ENCODE measurements at regions not wholly inside any gene's neighbourhood (a gene's known extent, or its start where the extent isn't known, plus 50 kb on each side); places are given as distances from the start of the nearest gene placed in this dataset.

GRCh38 chr3:188053036-188053340 is 101.0 kb upstream of the LPP start:
- DNase-seq (ENCODE audit: low read depth in 1 of 2, low spot score in 1 of 2) (no peak), FAIRE-seq (no peak), ATAC-seq (no peak)
- WGBS (ENCODE audit: missing lambda C conversion rate): 80% methylated on average over 1 of the region's 1 CpG
- peak in 1 of 2 experiments; percentile 52; a peak in 2 of 4 replicates for TF ChIP-seq CEBPB (IDR thresholded peaks at IDR 0.05)
- TF ChIP-seq HOXB13 (CRISPR knock-in tag; IDR thresholded peaks at IDR 0.05; ENCODE audit: low read depth): no peak
- Histone ChIP-seq H3K9me3 (no peaks in the 10 kb centered on the region), H3K4me1 (peaks cover 10% of the 10 kb centered on the region; the same call in 2 of the 3 replicates), H3K4me3 (no peak overlapping the region), H3K4me2 (no peak overlapping the region), H3K27ac (no peak overlapping the region)
- POLR2A ChIA-PET: no interaction called here
- CTCF ChIA-PET: interaction anchor here (0.9 to 1.5 kb wide), 2 partner anchors 10 to 313 kb away, joined by 3 to 4 read pairs; no protein-coding TSS in a partner anchor

GRCh38 chr3:188053710-188054380 is 100.1 kb upstream of the LPP start:
- WGBS (ENCODE audit: missing lambda C conversion rate): 86% methylated on average over 10 of the region's 10 CpGs

GRCh38 chr3:188054541-188054940 is 99.4 kb upstream of the LPP start:
- no peaks in the 10 kb centered on the region for H3K9me3 ChIP-seq
- TF ChIP-seq TFCP2L1 (CRISPR knock-in tag; IDR thresholded peaks at IDR 0.05) (no peak), ELK1 (IDR thresholded peaks at IDR 0.05; ENCODE audit: low read depth, low read length) (no peak), REST (IDR thresholded peaks at IDR 0.05) (no peak), ATOH8 (CRISPR knock-in tag; IDR thresholded peaks at IDR 0.05; ENCODE audit: low read depth) (no peak), EP300 (IDR thresholded peaks at IDR 0.05) (no peak)
- no peak overlapping the region for H3K4me3 ChIP-seq
- ATAC-seq (no peak), FAIRE-seq (no peak), DNase-seq (ENCODE audit: low read depth in 1 of 2, low spot score in 1 of 2) (no peak)
- ChIA-PET CTCF (interaction anchor here (1.1 kb wide), 1 partner anchor 306 kb away, joined by 3 read pairs; no protein-coding TSS in a partner anchor), POLR2A (no interaction called here)
- no peak overlapping the region for H3K4me2 ChIP-seq
- WGBS (ENCODE audit: missing lambda C conversion rate): 83% methylated on average over 4 of the region's 4 CpGs
- no peak overlapping the region for H3K27ac ChIP-seq
- H3K4me1 ChIP-seq: peaks cover 10% of the 10 kb centered on the region; the same call in 2 of the 3 replicates

More at GRCh38 chr3:188053710-188054380, 100.1 kb upstream of the LPP start:
- ChIA-PET POLR2A (no interaction called here), CTCF (interaction anchor here (1.1 kb wide), 1 partner anchor 305 kb away, joined by 3 read pairs; no protein-coding TSS in a partner anchor)
- Histone ChIP-seq H3K4me1 (peaks cover 10% of the 10 kb centered on the region; the same call in 2 of the 3 replicates), H3K4me3 (no peak overlapping the region), H3K27ac (no peak overlapping the region), H3K9me3 (no peaks in the 10 kb centered on the region), H3K4me2 (no peak overlapping the region)
- FAIRE-seq (no peak), ATAC-seq (no peak), DNase-seq (ENCODE audit: low read depth in 1 of 2, low spot score in 1 of 2) (no peak)
- TF ChIP-seq MAFK (IDR thresholded peaks at IDR 0.05; ENCODE audit: partially characterized antibody): peak; percentile 44
- TF ChIP-seq BCL3 (IDR thresholded peaks at IDR 0.05): no peak

GRCh38 chr3:188055388-188055787 is 98.6 kb upstream of the LPP start:
- 73% methylated on average over 6 of the region's 6 CpGs for WGBS (ENCODE audit: missing lambda C conversion rate)
- POLR2A ChIA-PET: no interaction called here
- CTCF ChIA-PET: no interaction called here

More at GRCh38 chr3:188055388-188055787, 98.6 kb upstream of the LPP start:
- H3K9me3 ChIP-seq: no peaks in the 10 kb centered on the region
- DNase-seq (ENCODE audit: low read depth in 1 of 2, low spot score in 1 of 2) (no peak), ATAC-seq (no peak), FAIRE-seq (no peak)
- no peak overlapping the region for H3K27ac ChIP-seq
- H3K4me2 ChIP-seq: no peak overlapping the region
- H3K4me1 ChIP-seq: peaks cover 10% of the 10 kb centered on the region; the same call in 2 of the 3 replicates
- no peak overlapping the region for H3K4me3 ChIP-seq
- TF ChIP-seq TFCP2L1 (CRISPR knock-in tag; IDR thresholded peaks at IDR 0.05) (no peak), E2F6 (IDR thresholded peaks at IDR 0.05; ENCODE audit: borderline replicate concordance, low read depth) (no peak), EHF (CRISPR knock-in tag; IDR thresholded peaks at IDR 0.05) (no peak), MYC (IDR thresholded peaks at IDR 0.05; ENCODE audit: borderline replicate concordance, low read length) (no peak), HDAC2 (IDR thresholded peaks at IDR 0.05) (no peak), BHLHE40 (IDR thresholded peaks at IDR 0.05; ENCODE audit: low read depth, low read length) (no peak), CBX2 (IDR thresholded peaks at IDR 0.05; ENCODE audit: borderline replicate concordance, low read depth) (no peak), CBX8 (IDR thresholded peaks at IDR 0.05) (no peak), CEBPB (IDR thresholded peaks at IDR 0.05) (no peak), FOSL2 (IDR thresholded peaks at IDR 0.05) (no peak), FOSL2 (CRISPR knock-in tag; IDR thresholded peaks at IDR 0.05) (no peak), PHF8 (IDR thresholded peaks at IDR 0.05; ENCODE audit: borderline replicate concordance, low read depth) (no peak), ZC3H11A (IDR thresholded peaks at IDR 0.05) (no peak), CHD4 (IDR thresholded peaks at IDR 0.05; ENCODE audit: borderline replicate concordance) (no peak)

Data from A549 (cell line).